ENCODE measurements at regions not wholly inside any gene's neighbourhood (a gene's known extent, or its start where the extent isn't known, plus 50 kb on each side); places are given as distances from the start of the nearest gene placed in this dataset.

- TF ChIP-seq EZH2phosphoT487 (IDR thresholded peaks at IDR 0.05; ENCODE audit: insufficient read depth, low read depth) (no peak), EZH2 (IDR thresholded peaks at IDR 0.05; ENCODE audit: insufficient read depth, poor library complexity, severe bottlenecking) (no peak)
- Histone ChIP-seq H3K4me3 (no peak overlapping the region), H3K9me3 (ENCODE audit: low read depth) (no peaks in the 10 kb centered on the region), H3K27ac (no peak overlapping the region), H3K9me2 (ENCODE audit: insufficient read depth) (no peaks in the 10 kb centered on the region), H3K4me2 (ENCODE audit: unreplicated experiment) (no peak overlapping the region), H3K27me3 (replicated peaks; ENCODE audit: insufficient read depth) (peaks cover 34% of the 10 kb centered on the region), H3K36me3 (ENCODE audit: low read depth) (no peaks in the 10 kb centered on the region), H3K4me1 (ENCODE audit: insufficient read depth) (peaks cover 7% of the 10 kb centered on the region; the same call in 1 of the 2 replicates), H3K79me2 (ENCODE audit: insufficient read depth) (no peaks in the 10 kb centered on the region), H4K20me1 (ENCODE audit: insufficient read depth) (no peaks in the 10 kb centered on the region), H3F3A (ENCODE audit: insufficient read depth) (no peaks in the 10 kb centered on the region; the same call in 1 of the 2 replicates), H3K9ac (no peak overlapping the region), H2AFZ (no peak overlapping the region)
- in situ Hi-C loops (cut with MboI), result no loop called here
- no peak for DNase-seq
Observed at GRCh38 chr4:129359461-129359860, 263.5 kb downstream of the C4orf33 start.

GRCh38 chr4:129362691-129363274 lies 266.8 kb downstream of the C4orf33 start:
- WGBS, 2 experiments (ENCODE audit: low coverage in 1 of 2, low lambda C conversion rate in 2 of 2, missing lambda C conversion rate in 2 of 2), result 13 to 15% methylated on average over 5 of the region's 5 CpGs
- peaks cover 31% of the 10 kb centered on the region for H3K27me3 ChIP-seq (replicated peaks; ENCODE audit: insufficient read depth)
- TF ChIP-seq EZH2phosphoT487 (IDR thresholded peaks at IDR 0.05; ENCODE audit: insufficient read depth, low read depth), result no peak
- no peak for TF ChIP-seq EZH2 (IDR thresholded peaks at IDR 0.05; ENCODE audit: insufficient read depth, poor library complexity, severe bottlenecking)

GRCh38 chr4:129364747-129365452 lies 268.9 kb downstream of the C4orf33 start:
- TF ChIP-seq EZH2phosphoT487 (IDR thresholded peaks at IDR 0.05; ENCODE audit: insufficient read depth, low read depth), result no peak
- TF ChIP-seq EZH2 (IDR thresholded peaks at IDR 0.05; ENCODE audit: insufficient read depth, poor library complexity, severe bottlenecking), result no peak
- Histone ChIP-seq H3K9me2 (ENCODE audit: insufficient read depth) (no peaks in the 10 kb centered on the region), H3K79me2 (ENCODE audit: insufficient read depth) (no peaks in the 10 kb centered on the region), H3K4me2 (ENCODE audit: unreplicated experiment) (no peak overlapping the region), H3K4me3 (no peak overlapping the region), H3F3A (ENCODE audit: insufficient read depth) (no peaks in the 10 kb centered on the region), H2AFZ (no peak overlapping the region), H4K20me1 (ENCODE audit: insufficient read depth) (no peaks in the 10 kb centered on the region), H3K9me3 (ENCODE audit: low read depth) (no peaks in the 10 kb centered on the region), H3K27ac (no peak overlapping the region), H3K9ac (no peak overlapping the region), H3K36me3 (ENCODE audit: low read depth) (no peaks in the 10 kb centered on the region), H3K4me1 (ENCODE audit: insufficient read depth) (no peaks in the 10 kb centered on the region), H3K27me3 (replicated peaks; ENCODE audit: insufficient read depth) (peaks cover 16% of the 10 kb centered on the region)
- no peak for DNase-seq
- WGBS, 2 experiments (ENCODE audit: low coverage in 1 of 2, low lambda C conversion rate in 2 of 2, missing lambda C conversion rate in 2 of 2), result 46 to 57% methylated on average over 10 of the region's 10 CpGs
- in situ Hi-C loops (cut with MboI), result no loop called here

More at GRCh38 chr4:129362691-129363274, 266.8 kb downstream of the C4orf33 start:
- Histone ChIP-seq H3K9me3 (ENCODE audit: low read depth) (no peaks in the 10 kb centered on the region), H2AFZ (no peak overlapping the region), H3F3A (ENCODE audit: insufficient read depth) (no peaks in the 10 kb centered on the region; the same call in 1 of the 2 replicates), H3K4me1 (ENCODE audit: insufficient read depth) (peaks cover 7% of the 10 kb centered on the region; the same call in 1 of the 2 replicates), H3K4me2 (ENCODE audit: unreplicated experiment) (no peak overlapping the region), H4K20me1 (ENCODE audit: insufficient read depth) (no peaks in the 10 kb centered on the region), H3K27ac (no peak overlapping the region), H3K79me2 (ENCODE audit: insufficient read depth) (no peaks in the 10 kb centered on the region), H3K9me2 (ENCODE audit: insufficient read depth) (no peaks in the 10 kb centered on the region), H3K36me3 (ENCODE audit: low read depth) (no peaks in the 10 kb centered on the region), H3K9ac (no peak overlapping the region), H3K4me3 (no peak overlapping the region)
- in situ Hi-C loops (cut with MboI), result no loop called here
- DNase-seq, result peak; percentile 70

- H2AFZ ChIP-seq, result no peak overlapping the region
- no peaks in the 10 kb centered on the region for H3K9me3 ChIP-seq (ENCODE audit: low read depth)
- in situ Hi-C loops (cut with MboI), result no loop called here
- H3K4me1 ChIP-seq (ENCODE audit: insufficient read depth), result no peaks in the 10 kb centered on the region
- no peak overlapping the region for H3K4me3 ChIP-seq
- H3K27me3 ChIP-seq (replicated peaks; ENCODE audit: insufficient read depth), result peaks cover 14% of the 10 kb centered on the region; the same call in 1 of the 2 replicates
- WGBS, 2 experiments (ENCODE audit: low coverage in 1 of 2, low lambda C conversion rate in 2 of 2, missing lambda C conversion rate in 2 of 2), result 0 to 1% methylated on average over 3 of the region's 3 CpGs
- no peaks in the 10 kb centered on the region for H3K9me2 ChIP-seq (ENCODE audit: insufficient read depth)
- H4K20me1 ChIP-seq (ENCODE audit: insufficient read depth), result no peaks in the 10 kb centered on the region
- no peak for DNase-seq
- TF ChIP-seq EZH2phosphoT487 (IDR thresholded peaks at IDR 0.05; ENCODE audit: insufficient read depth, low read depth) (no peak), EZH2 (IDR thresholded peaks at IDR 0.05; ENCODE audit: insufficient read depth, poor library complexity, severe bottlenecking) (no peak)
- no peaks in the 10 kb centered on the region for H3F3A ChIP-seq (ENCODE audit: insufficient read depth)
- H3K79me2 ChIP-seq (ENCODE audit: insufficient read depth), result no peaks in the 10 kb centered on the region
- H3K9ac ChIP-seq, result no peak overlapping the region
- no peak overlapping the region for H3K27ac ChIP-seq
- H3K4me2 ChIP-seq (ENCODE audit: unreplicated experiment), result no peak overlapping the region
- no peaks in the 10 kb centered on the region for H3K36me3 ChIP-seq (ENCODE audit: low read depth)
Observed at GRCh38 chr4:129369361-129370010, 273.5 kb downstream of the C4orf33 start.

Data from GM23248 (cell line).